ENCODE measurements at regions not wholly inside any gene's neighbourhood (a gene's known extent, or its start where the extent isn't known, plus 50 kb on each side); places are given as distances from the start of the nearest gene placed in this dataset.

GRCh38 chr4:154936873-154937272 lies 155.8 kb downstream of the RBM46 start:
- no peak for TF ChIP-seq ZFX (IDR thresholded peaks at IDR 0.05; ENCODE audit: borderline replicate concordance)
- TF ChIP-seq CTCF (IDR thresholded peaks at IDR 0.05): no peak
- no peak overlapping the region for H3K27ac ChIP-seq

- TF ChIP-seq CTCF (IDR thresholded peaks at IDR 0.05): no peak
Measured at GRCh38 chr4:154939851-154940250, 158.8 kb downstream of the RBM46 start.

GRCh38 chr4:154942176-154942575 lies 161.1 kb downstream of the RBM46 start:
- no peak for TF ChIP-seq ZFX (IDR thresholded peaks at IDR 0.05; ENCODE audit: borderline replicate concordance)
- TF ChIP-seq CTCF (IDR thresholded peaks at IDR 0.05): no peak
- no peak overlapping the region for H3K27ac ChIP-seq

More at GRCh38 chr4:154939851-154940250, 158.8 kb downstream of the RBM46 start:
- H3K27ac ChIP-seq: no peak overlapping the region

GRCh38 chr4:154944996-154945395 lies 163.9 kb downstream of the RBM46 start:
- TF ChIP-seq CTCF (IDR thresholded peaks at IDR 0.05) (no peak), ZFX (IDR thresholded peaks at IDR 0.05; ENCODE audit: borderline replicate concordance) (no peak)
- H3K27ac ChIP-seq: no peak overlapping the region

- H3K27ac ChIP-seq: no peak overlapping the region
- no peak for TF ChIP-seq ZFX (IDR thresholded peaks at IDR 0.05; ENCODE audit: borderline replicate concordance)
- TF ChIP-seq CTCF (IDR thresholded peaks at IDR 0.05): no peak
Measured at GRCh38 chr4:154946113-154946512, 165.0 kb downstream of the RBM46 start.

- no peak overlapping the region for H3K27ac ChIP-seq
Measured at GRCh38 chr4:154953691-154954090, 172.6 kb downstream of the RBM46 start.

GRCh38 chr4:154954117-154954516 lies 173.0 kb downstream of the RBM46 start:
- no peak overlapping the region for H3K27ac ChIP-seq
- no peak for TF ChIP-seq ZFX (IDR thresholded peaks at IDR 0.05; ENCODE audit: borderline replicate concordance)

More at GRCh38 chr4:154953691-154954090, 172.6 kb downstream of the RBM46 start:
- no peak for TF ChIP-seq ZFX (IDR thresholded peaks at IDR 0.05; ENCODE audit: borderline replicate concordance)
- TF ChIP-seq CTCF (IDR thresholded peaks at IDR 0.05): no peak

GRCh38 chr4:154958121-154958520 lies 177.0 kb downstream of the RBM46 start:
- H3K27ac ChIP-seq: no peak overlapping the region
- no peak for TF ChIP-seq CTCF (IDR thresholded peaks at IDR 0.05)
- TF ChIP-seq ZFX (IDR thresholded peaks at IDR 0.05; ENCODE audit: borderline replicate concordance): no peak
